ENCODE measurements at regions not wholly inside any gene's neighbourhood (a gene's known extent, or its start where the extent isn't known, plus 50 kb on each side); places are given as distances from the start of the nearest gene placed in this dataset.

DNA sequence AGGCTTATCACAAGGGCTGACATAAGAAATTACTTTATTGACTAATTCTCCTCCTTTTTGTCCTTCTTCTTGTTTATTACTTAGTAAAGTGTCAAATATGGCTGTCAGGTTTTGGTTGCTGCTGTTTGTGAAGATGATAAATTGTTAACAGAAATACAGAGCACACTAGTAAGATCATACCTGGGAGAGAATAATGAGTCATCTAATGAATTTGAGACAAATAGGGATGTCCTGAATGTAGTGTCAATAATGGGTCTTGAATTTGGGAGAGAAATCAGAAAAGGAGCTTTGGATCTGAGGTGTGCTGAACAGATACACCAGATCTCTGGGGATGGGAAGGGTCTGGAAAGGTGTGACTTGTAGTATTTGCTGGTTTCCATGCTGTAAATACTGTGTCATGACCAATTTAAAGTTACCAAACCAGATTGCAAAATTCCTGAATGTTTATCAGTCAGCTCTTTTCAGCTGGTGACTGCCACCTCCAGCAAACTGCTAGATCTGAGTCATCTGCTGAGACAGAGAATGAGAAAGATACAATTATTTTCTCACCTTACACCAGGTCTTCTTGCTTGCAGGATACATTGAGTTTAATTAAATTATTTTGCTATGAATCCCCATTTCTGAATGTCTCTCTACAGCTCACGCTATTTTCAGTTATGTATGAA, 76.7 kb upstream of the SATB1 start:
- no peak for DNase-seq (ENCODE audit: extremely low read depth in 1 of 2, low read depth in 1 of 2)

GRCh38 chr3:18500322-18500721, 75.2 kb upstream of the SATB1 start:
- DNase-seq (ENCODE audit: extremely low read depth in 1 of 2, low read depth in 1 of 2) = no peak

DNA sequence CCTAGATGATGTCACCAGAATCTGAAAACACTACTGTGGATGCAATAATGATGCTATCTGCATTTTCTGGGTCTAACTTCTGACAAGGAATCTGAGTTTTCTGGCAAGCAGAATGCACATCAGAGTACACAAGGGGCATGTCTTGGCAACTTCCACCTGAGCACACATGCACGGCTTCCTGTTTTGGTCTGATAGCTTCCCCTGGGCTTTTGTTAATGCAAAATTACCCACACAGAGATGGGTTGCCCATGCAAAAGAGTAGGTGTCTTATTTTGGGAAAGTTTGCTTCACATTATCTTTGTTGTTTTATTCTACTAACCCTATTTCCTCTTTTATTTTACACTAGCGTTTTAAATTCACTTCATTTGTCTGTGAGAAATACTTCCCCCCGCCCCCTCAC, 74.2 kb upstream of the SATB1 start:
- no peak for DNase-seq (ENCODE audit: extremely low read depth in 1 of 2, low read depth in 1 of 2)

DNA sequence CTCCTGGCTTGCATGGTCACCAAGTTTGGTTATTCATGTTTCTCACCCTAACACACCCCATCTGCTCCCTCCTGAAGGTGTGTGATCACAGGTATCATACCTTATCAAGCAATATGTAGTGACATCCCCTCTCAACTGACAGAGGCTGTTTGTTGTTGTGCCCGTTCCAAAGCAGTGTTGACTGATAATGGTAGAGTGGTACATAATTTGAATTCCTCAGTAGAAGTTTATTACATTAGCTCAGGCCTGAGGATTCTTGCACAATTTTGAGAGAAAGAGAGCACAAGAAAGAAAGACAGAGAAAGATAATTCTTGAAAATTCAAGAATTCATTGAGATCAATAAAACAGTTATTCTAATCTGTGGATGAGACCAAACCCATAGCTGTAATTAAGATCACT, 69.1 kb upstream of the SATB1 start:
- DNase-seq (ENCODE audit: extremely low read depth in 1 of 2, low read depth in 1 of 2) = no peak

DNA sequence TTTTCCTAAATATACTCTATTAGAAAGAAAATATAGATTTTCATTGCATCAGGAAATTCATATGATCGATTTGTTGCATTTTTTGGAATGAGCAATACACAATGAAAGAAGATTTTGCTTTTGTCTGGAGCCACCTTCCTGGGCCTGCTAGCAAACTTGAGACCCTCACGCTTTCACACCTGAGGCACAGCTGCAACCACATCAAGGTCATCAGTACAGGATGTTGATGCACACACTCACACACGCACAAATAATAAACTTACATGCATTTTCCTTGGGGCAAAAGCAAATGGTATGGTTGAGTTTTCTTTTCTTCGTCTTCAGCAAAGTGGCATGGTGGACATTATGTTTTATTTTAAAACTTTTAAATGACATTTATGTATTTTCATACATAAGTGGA, 64.8 kb upstream of the SATB1 start:
- DNase-seq (ENCODE audit: extremely low read depth in 1 of 2, low read depth in 1 of 2) = no peak

GRCh38 chr3:18483226-18483625, 58.1 kb upstream of the SATB1 start:
- DNase-seq (ENCODE audit: extremely low read depth in 1 of 2, low read depth in 1 of 2) = no peak

GRCh38 chr3:18481946-18482548, 56.9 kb upstream of the SATB1 start:
- DNase-seq (ENCODE audit: extremely low read depth in 1 of 2, low read depth in 1 of 2) = no peak

DNA sequence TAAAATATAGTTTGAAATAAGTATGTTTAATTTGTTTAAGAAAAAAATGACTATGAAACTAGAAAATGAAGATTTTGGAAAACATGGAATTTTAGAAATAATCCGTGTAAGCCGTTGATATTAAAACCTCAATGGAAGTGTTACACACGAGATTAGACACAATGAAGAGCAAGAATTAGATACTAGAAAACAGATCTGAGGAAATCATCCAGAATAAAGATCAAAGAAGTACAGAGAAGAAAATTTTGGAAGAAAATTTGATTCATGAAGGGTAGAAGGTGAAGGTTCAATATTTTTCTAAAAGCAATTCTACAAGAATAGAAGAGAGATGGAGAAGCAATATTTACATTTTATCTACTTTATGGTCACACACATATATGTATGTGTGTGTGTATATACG, 52.5 kb upstream of the SATB1 start:
- DNase-seq (ENCODE audit: extremely low read depth in 1 of 2, low read depth in 1 of 2) = no peak

Measured in stimulated activated CD8-positive, alpha-beta memory T cell treated with anti-CD3 and anti-CD28 coated beads, Interleukin-7, amount 100 ng/mL, for 48 hours (primary cell).